Amygdala (tissue), 56 donors: ENCODE measurements at regions not wholly inside any gene's neighbourhood (a gene's known extent, or its start where the extent isn't known, plus 50 kb on each side); places are given as distances from the start of the nearest gene placed in this dataset.
A peak's percentile ranks its signal among the peaks of the same experiment; 100 is the strongest.

Experiments
- DNase-seq, 56 donors: peaks; one replicate each; lab custom pipeline; 2025; lab: John Stamatoyannopoulos, UW

DNA sequence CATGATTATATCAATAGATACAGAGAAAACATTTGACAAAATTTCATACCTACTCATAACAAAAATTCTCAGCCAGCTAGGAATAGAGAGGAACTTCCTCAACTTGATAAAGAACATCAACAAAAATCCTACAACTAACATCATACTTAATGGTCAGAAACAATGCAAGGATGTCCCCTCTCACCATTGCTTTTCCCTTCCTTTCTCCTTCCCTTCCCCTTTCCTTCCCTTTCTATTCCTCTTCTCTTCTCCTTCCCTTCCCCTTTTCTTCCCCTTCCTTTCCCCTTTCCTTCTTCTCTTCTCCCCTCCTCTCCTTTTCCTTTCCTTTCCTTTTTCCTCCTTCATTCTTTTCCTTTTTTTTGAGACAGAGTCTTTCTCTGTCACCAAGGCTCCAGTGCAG lies 418.3 kb upstream of the B3GAT1 start:
- no peak for DNase-seq

DNA sequence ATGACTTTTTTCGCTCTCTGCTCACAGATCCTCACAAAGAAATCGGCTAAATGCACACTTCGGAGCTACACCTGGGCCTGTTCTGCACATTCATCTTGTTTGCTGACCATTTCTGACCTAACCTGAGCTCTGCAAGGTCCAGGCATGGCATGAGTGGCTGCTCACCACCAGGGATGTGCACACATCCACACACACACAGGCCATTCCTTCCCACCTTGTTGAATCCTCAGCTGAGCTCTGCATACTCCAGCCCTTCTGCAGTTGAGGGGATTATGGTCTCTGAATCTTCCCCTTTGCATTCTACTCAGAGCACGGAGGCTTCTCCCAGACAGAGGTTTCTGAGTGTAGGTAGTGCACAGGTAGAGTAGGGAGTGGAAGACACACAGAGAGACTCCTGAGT lies 411.9 kb upstream of the B3GAT1 start:
- DNase-seq: no peak

DNA sequence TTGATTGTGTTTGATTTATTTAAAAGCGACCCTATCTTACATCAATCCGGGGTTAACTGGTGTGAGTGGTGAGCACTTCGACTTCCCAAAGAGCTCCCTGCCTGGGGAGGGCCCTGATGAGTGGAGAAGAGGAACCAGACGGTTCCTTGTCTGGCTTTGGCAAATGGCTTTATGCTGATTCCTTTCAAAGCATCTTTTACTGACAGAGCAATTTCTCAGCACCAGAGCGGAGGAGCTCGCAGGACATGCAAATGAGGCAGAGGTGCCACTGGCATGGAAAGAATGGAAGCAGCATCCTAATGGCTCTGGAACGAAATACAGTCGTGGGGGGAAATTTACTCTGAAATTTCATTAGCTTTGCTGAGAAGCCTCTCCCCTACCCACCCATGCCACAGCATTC lies 410.9 kb upstream of the B3GAT1 start:
- no peak for DNase-seq

DNA sequence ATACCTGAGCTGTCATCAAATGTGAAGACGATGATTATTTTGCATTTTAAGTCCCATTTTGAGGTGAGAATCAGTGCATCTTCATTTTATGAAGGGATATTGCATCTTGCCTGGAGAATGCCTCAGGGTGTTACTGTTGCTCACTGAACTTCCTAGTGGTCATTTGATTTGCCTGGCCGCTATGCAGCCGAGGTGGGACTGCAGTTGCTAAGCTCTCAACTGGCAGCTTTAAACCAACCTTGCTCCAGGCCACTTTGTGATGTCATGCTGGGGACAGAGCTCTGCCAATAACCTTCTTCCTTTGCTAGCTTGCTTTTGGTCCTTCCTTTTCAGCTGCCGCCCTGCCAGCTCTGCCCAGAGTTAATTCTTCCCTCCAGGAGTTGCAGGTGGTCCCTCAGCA lies 409.4 kb upstream of the B3GAT1 start:
- DNase-seq: no peak

DNA sequence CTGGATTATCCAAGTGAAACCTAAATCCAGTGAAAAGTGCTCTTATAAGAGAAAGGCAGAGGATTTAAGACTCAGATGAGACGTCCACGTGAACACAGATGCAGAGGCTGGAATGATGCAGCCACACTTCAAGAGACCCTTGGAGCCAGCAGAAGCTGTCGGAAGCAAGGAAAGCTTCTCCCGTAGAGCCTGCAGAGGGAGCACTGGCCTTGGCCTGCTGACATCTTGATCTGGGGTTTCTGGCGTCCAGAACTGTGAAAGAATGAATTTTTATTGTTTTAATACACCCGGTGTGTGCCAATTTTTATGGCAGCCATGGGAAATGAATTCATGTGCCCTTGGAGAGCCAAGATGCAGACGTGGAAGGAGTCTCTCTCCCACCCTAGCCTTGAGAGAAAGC lies 407.0 kb upstream of the B3GAT1 start:
- no peak for DNase-seq

DNA sequence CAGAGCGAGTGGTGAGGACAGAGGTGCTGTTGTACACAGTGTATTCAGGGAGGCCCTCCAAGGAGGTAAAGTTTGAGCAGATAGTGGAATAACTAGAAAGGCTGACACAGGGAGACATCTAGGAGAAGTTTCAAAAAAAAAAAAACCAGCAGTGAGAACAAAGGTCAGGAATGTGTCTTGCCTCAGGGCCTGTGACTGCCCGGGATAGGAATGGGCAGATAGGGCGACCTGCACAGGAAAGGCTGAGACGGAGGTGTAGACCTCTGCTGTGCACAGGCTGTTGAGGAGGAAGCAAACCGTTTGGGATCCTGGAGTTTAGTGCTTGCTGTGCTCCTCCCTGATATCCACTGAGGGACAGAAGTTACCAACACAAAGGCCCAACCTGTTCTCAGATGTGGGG lies 406.5 kb upstream of the B3GAT1 start:
- DNase-seq: no peak

DNA sequence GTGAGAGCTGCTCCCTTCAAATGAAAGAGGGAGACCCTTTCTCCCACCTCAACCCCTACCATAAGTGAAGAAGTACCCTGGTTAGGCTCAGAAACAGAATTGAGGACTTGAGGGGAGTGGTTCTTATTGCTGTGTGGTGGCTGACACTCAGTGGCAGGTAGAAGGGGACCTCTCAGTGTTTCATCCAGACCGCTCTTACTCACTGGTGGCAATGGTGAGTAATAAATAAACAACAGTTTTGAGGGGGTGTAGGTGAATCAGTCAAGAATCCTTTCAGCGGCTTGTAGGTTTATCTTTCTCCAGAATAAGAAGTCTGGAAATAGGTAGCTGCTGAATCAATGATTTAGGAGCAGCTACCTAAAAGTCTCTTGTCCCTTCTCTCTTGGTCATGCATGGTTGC lies 403.4 kb upstream of the B3GAT1 start:
- DNase-seq: no peak

DNA sequence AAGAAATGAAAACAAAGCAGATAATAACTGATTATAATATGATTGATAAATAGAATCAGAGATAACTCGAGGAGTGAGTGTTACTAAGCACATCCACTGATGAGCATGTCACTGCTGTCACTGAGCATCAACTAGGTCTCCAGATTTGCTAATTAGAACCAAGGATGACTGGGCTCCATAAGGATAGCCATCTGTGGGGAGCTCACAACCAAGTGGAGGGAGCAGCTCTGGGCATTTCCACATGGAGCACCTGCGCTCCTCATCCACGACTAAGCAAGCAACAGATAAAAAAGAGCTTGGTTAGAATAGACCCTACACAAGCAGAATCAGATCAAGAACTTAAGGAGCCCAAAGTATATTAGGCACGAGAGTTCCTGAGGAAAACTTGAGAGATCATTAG lies 396.0 kb upstream of the B3GAT1 start:
- DNase-seq: no peak

DNA sequence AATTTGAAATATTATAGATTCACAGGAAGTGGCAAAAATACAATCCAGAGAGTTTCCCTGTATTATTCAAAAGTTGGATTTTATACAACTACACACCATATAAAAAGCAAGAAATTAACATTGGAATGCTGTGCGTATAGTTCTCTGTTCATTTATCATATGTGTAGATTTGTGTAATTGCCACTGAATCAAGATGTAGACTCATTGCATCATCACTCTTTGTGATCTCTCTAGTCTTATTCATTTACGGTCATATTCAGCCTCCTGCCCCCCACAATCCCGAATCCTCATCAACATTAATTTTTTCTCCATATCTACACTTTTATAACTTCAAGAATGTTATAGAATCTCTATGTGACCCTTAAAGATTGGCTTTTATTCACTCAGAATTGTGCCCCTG lies 390.6 kb upstream of the B3GAT1 start:
- no peak for DNase-seq

DNA sequence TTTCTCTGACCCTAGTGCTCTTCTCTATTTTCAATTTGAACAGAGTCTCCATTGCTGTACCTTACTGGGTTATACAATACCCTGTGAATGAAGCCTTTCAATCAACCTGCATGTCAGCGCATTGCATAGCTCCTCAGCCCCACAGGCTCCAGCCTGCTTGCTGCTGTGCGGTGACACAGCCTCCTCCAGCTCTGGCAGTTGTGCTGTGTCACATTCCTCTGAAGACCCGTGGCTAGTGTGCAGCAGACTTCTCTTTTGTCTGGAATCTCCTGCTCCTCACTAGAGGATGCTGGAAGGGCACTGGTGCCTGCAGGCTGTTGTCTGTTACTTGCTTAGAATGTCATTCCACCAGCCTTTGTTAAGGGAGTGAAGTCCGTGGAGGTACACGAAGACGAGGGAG lies 390.1 kb upstream of the B3GAT1 start:
- no peak for DNase-seq

DNA sequence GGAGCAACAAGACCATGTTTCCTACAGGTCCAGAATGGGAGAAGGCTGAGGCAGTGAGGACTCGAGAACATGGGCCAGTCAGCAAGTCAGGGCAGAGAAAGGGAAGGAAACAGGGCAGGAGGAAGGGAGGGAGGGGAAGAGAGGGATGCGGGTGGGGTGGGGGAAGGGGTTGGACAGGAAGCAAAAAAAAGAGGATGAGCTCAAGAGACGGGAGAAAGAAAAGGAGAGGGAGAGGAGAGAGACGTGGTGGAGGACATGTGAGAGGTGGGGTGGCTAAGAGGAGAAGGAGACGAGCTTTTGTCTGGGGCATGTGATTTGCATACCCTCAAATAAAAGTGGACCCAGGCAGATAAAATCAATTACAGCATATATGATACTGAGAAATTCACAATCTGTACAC lies 389.5 kb upstream of the B3GAT1 start:
- no peak for DNase-seq

DNA sequence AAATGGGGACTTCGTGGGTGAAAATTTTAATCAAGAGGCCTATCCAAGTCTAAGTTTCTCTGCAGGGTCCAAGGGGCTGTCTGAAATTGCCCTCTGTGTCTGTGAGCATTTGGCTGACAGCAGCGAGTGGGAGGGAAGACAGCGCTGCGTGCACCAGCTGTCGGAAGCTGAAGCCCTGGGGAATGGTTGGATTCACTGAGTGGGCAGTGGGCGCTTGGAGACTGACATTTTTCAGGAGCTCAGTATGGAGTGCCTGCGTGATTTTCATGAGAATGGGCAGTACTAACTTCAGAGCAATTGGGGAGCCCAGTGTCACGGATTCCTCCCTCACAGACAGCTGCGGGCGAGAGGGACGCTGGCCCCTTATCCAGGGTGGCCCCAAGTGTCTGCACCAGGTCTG lies 388.8 kb upstream of the B3GAT1 start:
- DNase-seq: peak in 7 of 56 donors; percentile 10 to 51 (median 23)

DNA sequence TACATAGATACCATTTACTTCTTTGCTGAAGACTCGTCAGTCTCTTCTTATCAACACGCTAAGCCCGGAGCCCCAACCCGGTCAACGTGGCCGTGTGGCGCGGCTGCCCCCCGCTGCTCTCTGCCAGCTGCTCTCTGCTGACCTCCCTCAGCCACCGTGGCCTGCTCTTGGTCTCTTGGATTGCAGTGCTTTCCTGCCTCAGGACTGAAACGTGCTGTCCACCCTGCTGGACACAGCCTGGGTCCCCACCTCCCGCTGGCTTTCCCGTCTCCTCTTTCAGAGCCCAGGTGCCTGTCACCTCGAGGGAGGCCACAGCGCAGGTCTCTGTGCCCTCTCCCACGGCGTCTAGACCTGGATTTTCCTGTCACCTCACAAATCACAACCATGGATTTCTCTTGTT lies 388.1 kb upstream of the B3GAT1 start:
- no peak for DNase-seq

DNA sequence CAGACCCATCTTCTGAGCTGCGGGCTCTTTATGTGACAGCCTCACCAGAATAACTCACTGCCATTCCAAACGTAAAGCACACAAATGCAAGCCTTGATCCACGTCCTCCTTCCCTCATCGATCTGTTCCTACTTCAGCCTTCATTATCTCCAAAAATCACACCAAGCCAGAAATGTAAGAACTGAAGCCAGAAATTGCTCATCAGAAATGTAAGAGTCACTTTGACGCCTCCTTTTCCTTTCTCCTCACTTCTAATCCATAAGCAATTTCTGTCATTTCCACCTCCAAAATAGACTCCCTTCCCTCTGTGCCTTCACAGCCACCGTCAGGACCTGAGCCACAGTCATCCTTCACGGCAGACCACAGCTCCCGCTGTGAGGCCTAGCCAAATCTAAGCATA lies 387.3 kb upstream of the B3GAT1 start:
- DNase-seq: no peak

DNA sequence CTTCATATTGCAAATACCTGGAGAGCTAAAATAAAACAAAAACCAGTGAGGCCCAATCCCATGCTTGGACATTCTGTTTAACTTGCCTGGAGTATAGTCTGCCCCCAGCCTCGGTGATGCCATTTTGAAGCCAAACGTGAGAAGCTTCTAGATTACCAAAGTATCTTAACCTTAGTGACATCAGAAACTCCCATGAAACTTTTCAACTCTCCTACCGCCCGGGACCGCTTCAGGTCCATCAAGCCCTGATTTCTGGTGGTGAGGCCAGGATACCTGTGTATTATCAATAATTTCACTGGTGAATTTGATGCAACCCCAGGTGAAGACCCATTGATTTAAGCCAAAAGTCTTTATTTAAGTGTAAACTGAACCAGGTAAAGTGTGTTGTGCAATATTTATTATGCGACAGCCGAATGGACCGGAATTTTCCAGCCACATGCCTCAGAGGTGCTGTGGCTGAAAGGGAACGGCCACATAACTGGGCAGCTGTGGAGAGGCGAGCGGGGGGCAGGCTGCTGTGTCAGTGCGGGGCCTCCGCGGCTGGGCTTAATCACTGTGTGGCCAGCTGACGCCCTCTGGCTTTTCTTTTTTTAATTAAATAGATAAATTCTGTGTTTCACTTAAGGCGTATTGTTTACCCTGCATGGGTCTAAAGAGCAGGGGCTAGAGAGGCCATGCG lies 385.5 kb upstream of the B3GAT1 start:
- no peak for DNase-seq

DNA sequence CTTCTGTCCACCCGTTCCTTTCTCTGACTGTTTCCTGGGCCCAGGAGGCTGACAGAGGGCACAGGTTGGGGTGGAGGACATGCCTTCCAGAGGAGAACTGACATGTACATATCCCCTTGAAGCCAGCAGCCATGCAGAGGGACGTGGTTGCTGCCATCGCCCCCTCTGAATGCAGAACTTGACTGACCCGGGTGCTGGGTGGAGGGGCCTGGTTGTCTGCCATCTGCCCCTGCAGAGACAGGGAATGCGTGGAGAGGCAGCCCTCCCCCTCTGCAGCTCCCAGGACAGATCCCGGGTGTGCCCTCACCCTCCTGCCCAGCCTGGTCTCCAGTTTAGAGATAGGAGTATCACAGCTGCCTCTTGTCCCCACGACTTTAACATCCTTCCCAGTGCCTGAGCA lies 383.0 kb upstream of the B3GAT1 start:
- no peak for DNase-seq

DNA sequence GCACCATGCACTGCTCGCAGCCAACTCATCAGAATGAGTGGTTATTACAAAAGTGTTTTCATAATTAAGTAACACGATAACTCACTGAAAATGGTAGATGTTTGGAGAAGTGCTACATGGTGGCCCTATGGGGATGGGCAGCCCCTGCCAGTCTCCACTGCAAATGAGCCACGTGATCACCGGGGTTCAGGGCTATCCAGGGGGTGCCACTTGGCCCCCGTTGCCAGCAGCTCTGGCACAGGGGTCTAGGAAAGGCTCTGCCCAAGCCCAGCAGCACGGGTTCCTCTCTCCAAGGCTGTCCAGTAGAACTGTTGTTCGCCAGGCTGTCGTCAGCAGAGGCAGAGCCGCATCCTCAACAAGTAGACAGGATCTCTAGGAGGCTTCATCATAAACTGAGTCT lies 382.1 kb upstream of the B3GAT1 start:
- DNase-seq: no peak

DNA sequence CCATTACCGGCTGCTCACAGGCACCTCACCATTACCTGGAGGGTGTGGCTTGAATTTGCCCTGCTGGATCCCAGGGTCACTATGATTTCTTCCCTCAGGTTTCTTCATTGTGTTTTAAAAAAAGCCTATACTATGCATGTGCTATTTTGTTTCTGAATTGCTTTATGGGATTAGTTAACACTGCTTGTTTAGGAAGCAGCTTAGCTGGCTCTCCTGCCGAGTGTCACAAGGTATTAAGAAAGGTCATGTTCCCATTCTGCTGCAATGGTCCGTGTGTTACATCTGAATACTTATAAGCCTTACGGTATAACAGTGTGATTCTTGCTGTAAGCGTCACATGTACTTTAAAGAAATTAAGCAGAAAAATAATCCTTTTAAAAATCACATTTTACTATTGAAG lies 380.6 kb upstream of the B3GAT1 start:
- DNase-seq: no peak

DNA sequence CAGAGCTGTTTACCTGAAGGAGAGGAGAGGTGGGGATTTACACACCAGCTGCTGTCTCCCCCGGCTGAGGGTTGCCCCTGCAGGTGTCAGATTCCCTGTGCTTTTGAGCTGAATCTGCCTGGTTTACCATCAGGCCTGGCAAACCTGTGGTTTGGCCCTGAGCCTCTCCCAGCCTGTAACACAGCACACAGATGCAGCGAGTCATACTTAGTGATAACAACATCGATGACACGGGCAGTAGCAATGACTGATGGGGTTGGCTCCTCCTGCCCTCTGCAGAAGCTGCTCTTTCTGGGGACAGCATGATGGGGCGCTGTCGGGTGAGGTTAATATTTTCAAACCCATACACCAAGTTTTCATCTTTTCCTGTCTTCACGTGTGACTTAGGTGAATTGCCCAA lies 380.0 kb upstream of the B3GAT1 start:
- no peak for DNase-seq

DNA sequence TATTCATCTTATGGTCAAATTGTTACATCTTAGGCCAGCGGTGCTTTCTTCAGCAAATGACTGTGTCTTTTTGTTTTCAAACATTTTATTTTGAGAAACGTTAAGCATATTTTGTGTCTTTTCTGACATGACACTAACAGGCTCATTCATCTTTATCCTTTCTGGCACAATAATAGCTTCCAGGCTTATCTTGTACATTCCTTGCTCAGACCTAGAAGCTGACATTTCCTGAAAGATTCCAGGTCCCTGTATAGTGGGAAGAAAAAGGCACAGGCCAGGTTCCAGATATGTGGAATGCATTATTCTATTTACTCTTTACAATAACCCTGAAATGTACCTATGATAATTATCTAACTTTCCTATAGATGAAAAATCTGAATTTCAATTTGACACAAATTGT lies 379.1 kb upstream of the B3GAT1 start:
- DNase-seq: no peak

DNA sequence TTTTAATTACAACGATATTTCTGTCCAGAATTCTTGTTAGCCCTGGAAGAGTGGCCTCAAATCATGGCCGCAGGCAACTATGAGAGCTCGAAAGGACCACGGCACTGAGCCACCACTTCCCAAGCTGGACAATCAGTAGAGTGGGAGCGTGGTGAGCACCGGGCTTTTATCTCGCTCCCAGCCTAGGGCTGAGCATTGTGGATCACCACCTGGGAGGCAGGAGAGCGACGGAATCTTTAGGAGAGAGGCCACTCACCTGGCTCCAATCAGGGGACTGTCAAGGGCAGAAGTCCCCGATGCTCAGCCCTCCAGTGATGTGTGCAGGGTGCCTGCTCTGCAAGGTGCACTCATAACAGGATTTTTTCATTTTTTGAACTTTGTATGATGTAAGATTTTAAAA lies 377.1 kb upstream of the B3GAT1 start:
- no peak for DNase-seq

DNA sequence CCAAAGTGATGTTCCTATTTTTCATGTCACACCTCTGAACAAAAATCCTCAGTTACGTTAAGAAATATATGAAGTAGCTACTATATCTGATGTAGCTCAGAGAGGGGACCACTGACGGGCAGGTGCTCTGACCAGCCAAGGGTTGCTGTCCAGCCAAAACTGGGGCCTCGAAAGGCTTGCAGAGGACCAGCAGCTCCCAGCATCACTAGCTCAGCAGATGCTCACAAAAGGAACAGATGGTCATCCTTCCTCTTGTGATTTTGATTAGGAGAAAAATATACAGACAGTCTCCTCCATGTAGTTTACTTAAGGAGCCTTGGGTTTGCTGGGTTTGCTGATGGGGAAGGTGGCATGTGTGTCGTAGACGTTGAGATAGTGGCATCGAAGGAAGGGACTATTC lies 374.6 kb upstream of the B3GAT1 start:
- DNase-seq: no peak

DNA sequence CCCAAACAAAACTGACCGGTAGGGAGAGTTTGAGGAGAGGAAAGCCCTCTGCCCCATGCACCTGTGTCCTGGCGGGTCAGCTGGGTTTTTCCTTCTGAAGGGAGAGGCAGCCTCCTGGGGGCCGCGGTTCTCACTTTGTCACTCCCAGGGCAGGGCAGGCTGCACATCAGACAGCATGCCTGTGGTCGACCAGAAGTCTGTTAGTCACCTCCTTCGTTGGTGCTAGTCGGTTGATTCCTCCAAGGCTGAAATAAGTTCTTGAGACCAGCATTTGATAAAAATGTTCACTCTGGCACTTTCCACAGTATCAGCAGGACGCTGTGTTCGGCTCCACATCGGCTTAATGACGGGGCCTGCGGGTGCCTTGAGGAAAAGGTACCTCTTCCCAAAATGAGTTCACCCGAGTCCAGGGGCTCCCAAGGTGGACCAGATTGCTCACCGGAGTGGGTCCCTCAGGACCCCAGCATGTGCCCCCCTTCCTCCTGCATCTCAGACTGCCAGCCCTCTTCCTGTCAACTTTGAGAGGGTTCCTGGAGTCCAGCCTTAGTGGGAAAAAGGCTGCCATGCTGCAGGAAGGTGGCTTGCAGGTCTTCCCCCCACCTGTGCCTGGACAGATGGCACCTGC lies 373.7 kb upstream of the B3GAT1 start:
- no peak for DNase-seq
